Panc1 (cell line): ENCODE measurements at regions not wholly inside any gene's neighbourhood (a gene's known extent, or its start where the extent isn't known, plus 50 kb on each side); places are given as distances from the start of the nearest gene placed in this dataset.

Experiments used
- ATAC-seq: fragments of 200-7000 bp; cut with Tn5 transposase; 2 replicates; pipeline ENCODE4 v1.9.1; 2020; ENCODE audit warnings: mild to moderate bottlenecking, moderate library complexity
- BruUV-seq: library from RNA; stranded (reverse); fragments of 400-500 nt; replicated peaks from 2 replicates; lab custom pipeline; 2021; lab: Mats Ljungman, UMichigan
- CTCF ChIA-PET: fragments of 300-600 bp; sonication (Branson Sonifier 250); formaldehyde crosslinking; loops from one replicate; lab custom pipeline; 2022; ENCODE audit warnings: antibody characterized with exemption; lab: Charles Lee
- POLR2A ChIA-PET: fragments of 300-600 bp; sonication (Branson Sonifier 250); formaldehyde crosslinking; loops from one replicate; lab custom pipeline; 2022; ENCODE audit warnings: antibody characterized with exemption; lab: Charles Lee
- DNase-seq: peaks from one replicate; pipeline ENCODE4 v3.0.0-alpha.2; 2010; ENCODE audit warnings: low read depth, low spot score
- H3K27ac ChIP-seq: 2 replicates; pipeline ENCODE4 v1.5.1; 2011; ENCODE audit warnings: mild to moderate bottlenecking, low read length, inconsistent platforms
- H3K27me3 ChIP-seq: fragments of 200-500 bp; sonication (Bioruptor generic); 2 replicates; pipeline ENCODE4 v1.6.0; 2014; ENCODE audit warnings: low read length, inconsistent platforms; ENCODE audit not compliant: control insufficient read depth, insufficient read depth
- H3K36me3 ChIP-seq: fragments of 200-500 bp; sonication (Bioruptor generic); 2 replicates; pipeline ENCODE4 v1.5.1; 2014; ENCODE audit warnings: inconsistent platforms, mild to moderate bottlenecking, low read length, moderate library complexity; ENCODE audit not compliant: control insufficient read depth, insufficient read depth
- H3K4me1 ChIP-seq: 2 replicates; pipeline ENCODE4 v1.5.1; 2011; ENCODE audit warnings: inconsistent platforms, mild to moderate bottlenecking, low read length, moderate library complexity; ENCODE audit not compliant: control insufficient read depth, insufficient read depth
- H3K4me3 ChIP-seq, 2 experiments: 2 replicates each; pipeline ENCODE4 v1.5.1; 2011 to 2012; ENCODE audit warnings: low read depth in 2 of 2, low read length in 2 of 2, mild to moderate bottlenecking in 2 of 2, inconsistent platforms in 1 of 2, moderate library complexity in 1 of 2
- H3K9me3 ChIP-seq: fragments of 200-500 bp; sonication (Bioruptor generic); 2 replicates; pipeline ENCODE4 v1.5.1; 2014; ENCODE audit warnings: low read depth, mild to moderate bottlenecking, inconsistent platforms, low read length, moderate library complexity; ENCODE audit not compliant: control insufficient read depth, insufficient read depth
- POLR2AphosphoS5 ChIP-seq: IDR thresholded peaks from 2 replicates; pipeline ENCODE4 v1.6.1; 2012; ENCODE audit warnings: mild to moderate bottlenecking, low read depth, low read length, moderate library complexity
- SIN3A ChIP-seq: IDR thresholded peaks from 2 replicates; pipeline ENCODE4 v1.6.1; 2012; ENCODE audit warnings: low read depth, mild to moderate bottlenecking, low read length, moderate library complexity, borderline replicate concordance; ENCODE audit not compliant: insufficient read depth
- TCF7L2 ChIP-seq: IDR thresholded peaks from 2 replicates; pipeline ENCODE4 v1.6.1; 2011; ENCODE audit warnings: mild to moderate bottlenecking, low read depth, low read length, inconsistent platforms
- in situ Hi-C: cut with HindIII; loops from 2 replicates; pipeline ENCODE4 v1.10.0; 2016; ENCODE audit warnings: low sequenced_read_pairs, low pct_unique_long_range_greater_than_20kb
- intact Hi-C: fragments of 100-400 bp; cut with micrococcal nuclease; formaldehyde crosslinking; loops from one replicate; pipeline ENCODE4 v1.10.0; 2022; ENCODE audit not compliant: unreplicated experiment
- TF ChIP-seq, protein P1 (sequence below), 2 experiments: IDR thresholded peaks; 2 replicates each; pipeline ENCODE4 v1.6.1; 2011 to 2012; ENCODE audit warnings: low read depth in 2 of 2, control low read depth in 1 of 2, low read length in 1 of 2, mild to moderate bottlenecking in 1 of 2, moderate library complexity in 1 of 2; ENCODE audit not compliant: insufficient read depth in 1 of 2
- TF ChIP-seq, protein P2 (sequence below): fragments of 450-650 bp; IDR thresholded peaks from 2 replicates; pipeline ENCODE4 v1.5.1; 2017; ENCODE audit warnings: mild to moderate bottlenecking

DNA sequence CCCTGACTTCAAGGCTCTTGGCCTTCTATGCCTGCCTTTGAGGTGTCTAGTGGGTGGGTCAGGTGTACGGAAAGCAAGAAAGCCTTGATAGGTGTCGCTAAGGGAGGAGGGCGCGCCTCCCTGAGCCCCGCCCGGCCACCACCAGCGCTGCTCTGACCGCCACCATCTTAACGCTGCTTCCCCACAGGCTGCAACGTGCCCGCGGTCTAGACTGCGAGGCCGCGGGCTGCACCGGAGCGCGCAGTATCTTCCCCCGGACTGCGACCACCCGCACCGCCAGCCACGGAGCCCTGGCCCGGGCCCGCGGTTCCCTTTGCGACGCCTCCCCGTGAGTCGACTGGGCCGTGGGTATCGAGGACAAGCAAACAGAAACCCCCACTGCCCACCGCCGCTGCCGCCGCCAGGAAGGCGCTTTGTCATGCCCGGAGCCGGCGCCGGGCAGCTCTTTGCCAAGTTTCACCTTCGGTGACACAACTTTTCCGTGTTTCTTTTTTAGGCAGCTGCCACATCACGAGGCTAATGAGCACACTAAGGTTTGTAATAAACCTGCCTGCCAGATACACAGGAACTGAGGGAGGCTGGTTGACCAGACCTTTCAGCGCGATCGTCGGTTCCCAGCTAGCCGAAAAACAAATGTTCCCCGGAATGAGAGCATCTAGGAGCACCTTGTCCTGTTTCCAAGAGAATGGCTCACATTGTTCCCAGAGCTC lies 335.8 kb upstream of the F9 start:
- no peaks in the 10 kb centered on the region for H3K9me3 ChIP-seq
- in situ Hi-C loops: no loop called here
- peak overlapping the region; percentile 41 to 51 for H3K4me3 ChIP-seq
- H3K4me1 ChIP-seq: no peaks in the 10 kb centered on the region; the same call in 1 of the 2 replicates
- TF ChIP-seq TCF7L2: no peak
- TF ChIP-seq SIN3A: no peak
- TF ChIP-seq, protein P1, sequence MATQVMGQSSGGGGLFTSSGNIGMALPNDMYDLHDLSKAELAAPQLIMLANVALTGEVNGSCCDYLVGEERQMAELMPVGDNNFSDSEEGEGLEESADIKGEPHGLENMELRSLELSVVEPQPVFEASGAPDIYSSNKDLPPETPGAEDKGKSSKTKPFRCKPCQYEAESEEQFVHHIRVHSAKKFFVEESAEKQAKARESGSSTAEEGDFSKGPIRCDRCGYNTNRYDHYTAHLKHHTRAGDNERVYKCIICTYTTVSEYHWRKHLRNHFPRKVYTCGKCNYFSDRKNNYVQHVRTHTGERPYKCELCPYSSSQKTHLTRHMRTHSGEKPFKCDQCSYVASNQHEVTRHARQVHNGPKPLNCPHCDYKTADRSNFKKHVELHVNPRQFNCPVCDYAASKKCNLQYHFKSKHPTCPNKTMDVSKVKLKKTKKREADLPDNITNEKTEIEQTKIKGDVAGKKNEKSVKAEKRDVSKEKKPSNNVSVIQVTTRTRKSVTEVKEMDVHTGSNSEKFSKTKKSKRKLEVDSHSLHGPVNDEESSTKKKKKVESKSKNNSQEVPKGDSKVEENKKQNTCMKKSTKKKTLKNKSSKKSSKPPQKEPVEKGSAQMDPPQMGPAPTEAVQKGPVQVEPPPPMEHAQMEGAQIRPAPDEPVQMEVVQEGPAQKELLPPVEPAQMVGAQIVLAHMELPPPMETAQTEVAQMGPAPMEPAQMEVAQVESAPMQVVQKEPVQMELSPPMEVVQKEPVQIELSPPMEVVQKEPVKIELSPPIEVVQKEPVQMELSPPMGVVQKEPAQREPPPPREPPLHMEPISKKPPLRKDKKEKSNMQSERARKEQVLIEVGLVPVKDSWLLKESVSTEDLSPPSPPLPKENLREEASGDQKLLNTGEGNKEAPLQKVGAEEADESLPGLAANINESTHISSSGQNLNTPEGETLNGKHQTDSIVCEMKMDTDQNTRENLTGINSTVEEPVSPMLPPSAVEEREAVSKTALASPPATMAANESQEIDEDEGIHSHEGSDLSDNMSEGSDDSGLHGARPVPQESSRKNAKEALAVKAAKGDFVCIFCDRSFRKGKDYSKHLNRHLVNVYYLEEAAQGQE (IDR thresholded peaks at IDR 0.05; ENCODE audit: insufficient read depth in 1 of 2, low read depth in 2 of 2, low read length in 1 of 2): no peak
- TF ChIP-seq POLR2AphosphoS5: no peak
- intact Hi-C loops: no loop called here
- ChIA-PET CTCF (no interaction called here), POLR2A (no interaction called here)
- peaks cover 32% of the 10 kb centered on the region for H3K27me3 ChIP-seq
- peak; percentile 95 for ATAC-seq
- no peak for DNase-seq
- H3K27ac ChIP-seq: no peak overlapping the region
- no TSS peak for BruUV-seq
- H3K36me3 ChIP-seq: no peaks in the 10 kb centered on the region

- no peak overlapping the region for H3K4me3 ChIP-seq
- ChIA-PET POLR2A (no interaction called here), CTCF (no interaction called here)
- peaks cover 28% of the 10 kb centered on the region for H3K27me3 ChIP-seq
- TF ChIP-seq POLR2AphosphoS5 (no peak), TCF7L2 (no peak), SIN3A (no peak)
- TF ChIP-seq, protein P2, sequence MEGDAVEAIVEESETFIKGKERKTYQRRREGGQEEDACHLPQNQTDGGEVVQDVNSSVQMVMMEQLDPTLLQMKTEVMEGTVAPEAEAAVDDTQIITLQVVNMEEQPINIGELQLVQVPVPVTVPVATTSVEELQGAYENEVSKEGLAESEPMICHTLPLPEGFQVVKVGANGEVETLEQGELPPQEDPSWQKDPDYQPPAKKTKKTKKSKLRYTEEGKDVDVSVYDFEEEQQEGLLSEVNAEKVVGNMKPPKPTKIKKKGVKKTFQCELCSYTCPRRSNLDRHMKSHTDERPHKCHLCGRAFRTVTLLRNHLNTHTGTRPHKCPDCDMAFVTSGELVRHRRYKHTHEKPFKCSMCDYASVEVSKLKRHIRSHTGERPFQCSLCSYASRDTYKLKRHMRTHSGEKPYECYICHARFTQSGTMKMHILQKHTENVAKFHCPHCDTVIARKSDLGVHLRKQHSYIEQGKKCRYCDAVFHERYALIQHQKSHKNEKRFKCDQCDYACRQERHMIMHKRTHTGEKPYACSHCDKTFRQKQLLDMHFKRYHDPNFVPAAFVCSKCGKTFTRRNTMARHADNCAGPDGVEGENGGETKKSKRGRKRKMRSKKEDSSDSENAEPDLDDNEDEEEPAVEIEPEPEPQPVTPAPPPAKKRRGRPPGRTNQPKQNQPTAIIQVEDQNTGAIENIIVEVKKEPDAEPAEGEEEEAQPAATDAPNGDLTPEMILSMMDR: no peak
- TF ChIP-seq, protein P1 (IDR thresholded peaks at IDR 0.05; ENCODE audit: insufficient read depth in 1 of 2, low read depth in 2 of 2, low read length in 1 of 2): no peak
- BruUV-seq: no TSS peak
- in situ Hi-C loops: no loop called here
- no peak overlapping the region for H3K27ac ChIP-seq
- H3K4me1 ChIP-seq: no peaks in the 10 kb centered on the region; the same call in 1 of the 2 replicates
- no peaks in the 10 kb centered on the region for H3K9me3 ChIP-seq
- no peaks in the 10 kb centered on the region for H3K36me3 ChIP-seq
- intact Hi-C loops: no loop called here
- no peak for ATAC-seq
- DNase-seq: no peak
Observed at GRCh38 chrX:139192386-139192961, 338.1 kb upstream of the F9 start.
